Smooth muscle cell (in vitro differentiated cells): ENCODE measurements at regions not wholly inside any gene's neighbourhood (a gene's known extent, or its start where the extent isn't known, plus 50 kb on each side); places are given as distances from the start of the nearest gene placed in this dataset.

ENCODE experiments used
- DNase-seq: peaks from one replicate; lab custom pipeline; 2025; ENCODE audit not compliant: unreplicated experiment; lab: John Stamatoyannopoulos, UW
- H2AFZ ChIP-seq: fragments of 200-600 bp; sonication (generic); 2 replicates; pipeline ENCODE4 v1.6.0; 2016; ENCODE audit warnings: antibody characterized with exemption, low read depth, mild to moderate bottlenecking
- H3F3A ChIP-seq: fragments of 200-600 bp; sonication (generic); 2 replicates; pipeline ENCODE4 v1.6.0; 2017; ENCODE audit warnings: antibody characterized with exemption, low read depth
- H3K27ac ChIP-seq: fragments of 200-600 bp; sonication (generic); 2 replicates; pipeline ENCODE4 v1.5.1; 2016; ENCODE audit warnings: low read depth, mild to moderate bottlenecking
- H3K27me3 ChIP-seq: fragments of 200-600 bp; sonication (generic); 2 replicates; pipeline ENCODE4 v1.6.1; 2016; ENCODE audit warnings: low read depth, mild to moderate bottlenecking
- H3K36me3 ChIP-seq: fragments of 200-600 bp; sonication (generic); 2 replicates; pipeline ENCODE4 v1.5.1; 2016; ENCODE audit warnings: low read depth
- H3K4me1 ChIP-seq: fragments of 200-600 bp; sonication (generic); 2 replicates; pipeline ENCODE4 v1.5.1; 2016; ENCODE audit warnings: low read depth
- H3K4me2 ChIP-seq: fragments of 200-600 bp; sonication (generic); 2 replicates; pipeline ENCODE4 v1.6.0; 2016; ENCODE audit warnings: mild to moderate bottlenecking
- H3K4me3 ChIP-seq: fragments of 200-600 bp; sonication (generic); 2 replicates; pipeline ENCODE4 v1.5.1; 2016; ENCODE audit warnings: mild to moderate bottlenecking
- H3K79me2 ChIP-seq: fragments of 200-600 bp; sonication (generic); 2 replicates; pipeline ENCODE4 v1.6.0; 2016; ENCODE audit warnings: low read depth, mild to moderate bottlenecking
- H3K9ac ChIP-seq: fragments of 200-600 bp; sonication (generic); 2 replicates; pipeline ENCODE4 v1.6.0; 2016; ENCODE audit warnings: low read depth
- H3K9me3 ChIP-seq: fragments of 200-600 bp; sonication (generic); replicated peaks from 2 replicates; pipeline ENCODE4 v1.5.1; 2016; ENCODE audit warnings: low read depth
- H4K20me1 ChIP-seq: fragments of 200-600 bp; sonication (generic); 2 replicates; pipeline ENCODE4 v1.6.0; 2016; ENCODE audit warnings: low read depth
- CTCF ChIP-seq: fragments of 200-600 bp; sonication (generic); IDR thresholded peaks from 2 replicates; pipeline ENCODE4 v1.5.1; 2017; ENCODE audit warnings: borderline replicate concordance, mild to moderate bottlenecking, antibody characterized with exemption; ENCODE audit not compliant: insufficient read depth, poor library complexity, severe bottlenecking
- WGBS: methylation state at CpG from one replicate; pipeline ENCODE4 v1.1.7; 2016; ENCODE audit warnings: low lambda C conversion rate; 5-methylcytosine and 5-hydroxymethylcytosine counted together

- DNase-seq = no peak
- WGBS = 44% methylated on average over 4 of the region's 4 CpGs
- Histone ChIP-seq H3K79me2 (no peaks in the 10 kb centered on the region), H3K9me3 (no peaks in the 10 kb centered on the region), H4K20me1 (no peaks in the 10 kb centered on the region), H3K9ac (no peak overlapping the region), H3K4me3 (no peak overlapping the region), H3K4me2 (no peak overlapping the region), H3K27me3 (no peaks in the 10 kb centered on the region), H2AFZ (no peak overlapping the region), H3K4me1 (peaks cover 38% of the 10 kb centered on the region), H3K27ac (no peak overlapping the region), H3K36me3 (no peaks in the 10 kb centered on the region), H3F3A (no peaks in the 10 kb centered on the region)
- no peak for TF ChIP-seq CTCF
Measured at GRCh38 chr1:83747853-83748482, 251.0 kb downstream of the TTLL7 start.

- Histone ChIP-seq H3K27me3 (no peaks in the 10 kb centered on the region), H3K79me2 (no peaks in the 10 kb centered on the region), H4K20me1 (no peaks in the 10 kb centered on the region), H2AFZ (no peak overlapping the region), H3K4me1 (peaks cover 55% of the 10 kb centered on the region), H3K4me3 (no peak overlapping the region), H3F3A (no peaks in the 10 kb centered on the region), H3K9ac (no peak overlapping the region), H3K9me3 (no peaks in the 10 kb centered on the region), H3K36me3 (no peaks in the 10 kb centered on the region), H3K27ac (no peak overlapping the region), H3K4me2 (no peak overlapping the region)
- DNase-seq = no peak
- TF ChIP-seq CTCF = no peak
- 90% methylated on average over 5 of the region's 5 CpGs for WGBS
Measured at GRCh38 chr1:83746234-83746633, 252.7 kb downstream of the TTLL7 start.

GRCh38 chr1:83742446-83742845, 256.5 kb downstream of the TTLL7 start:
- no peak overlapping the region for H3K27ac ChIP-seq
- TF ChIP-seq CTCF = no peak
- H3K9ac ChIP-seq = no peak overlapping the region
- no peak overlapping the region for H3K4me2 ChIP-seq
- no peaks in the 10 kb centered on the region for H4K20me1 ChIP-seq
- peaks cover 48% of the 10 kb centered on the region for H3K4me1 ChIP-seq
- no peaks in the 10 kb centered on the region for H3K9me3 ChIP-seq
- no peaks in the 10 kb centered on the region for H3F3A ChIP-seq
- H3K27me3 ChIP-seq = no peaks in the 10 kb centered on the region
- H2AFZ ChIP-seq = no peak overlapping the region
- no peaks in the 10 kb centered on the region for H3K36me3 ChIP-seq
- DNase-seq = no peak
- no peaks in the 10 kb centered on the region for H3K79me2 ChIP-seq
- 37% methylated on average over 3 of the region's 3 CpGs for WGBS
- no peak overlapping the region for H3K4me3 ChIP-seq

GRCh38 chr1:83741770-83742169, 257.2 kb downstream of the TTLL7 start:
- no peaks in the 10 kb centered on the region for H4K20me1 ChIP-seq
- no peaks in the 10 kb centered on the region for H3K79me2 ChIP-seq
- H3K27me3 ChIP-seq = no peaks in the 10 kb centered on the region
- no peaks in the 10 kb centered on the region for H3K9me3 ChIP-seq
- no peak overlapping the region for H3K4me2 ChIP-seq
- no peak overlapping the region for H3K4me3 ChIP-seq
- peaks cover 44% of the 10 kb centered on the region for H3K4me1 ChIP-seq
- no peak for TF ChIP-seq CTCF
- no peaks in the 10 kb centered on the region for H3K36me3 ChIP-seq
- H3K27ac ChIP-seq = no peak overlapping the region
- no peak overlapping the region for H3K9ac ChIP-seq
- DNase-seq = no peak
- no peak overlapping the region for H2AFZ ChIP-seq
- H3F3A ChIP-seq = no peaks in the 10 kb centered on the region
